Spleen (tissue), 7 donors: ENCODE measurements at regions not wholly inside any gene's neighbourhood (a gene's known extent, or its start where the extent isn't known, plus 50 kb on each side); places are given as distances from the start of the nearest gene placed in this dataset.

Source experiments
- POLR2A ChIP-seq, 3 donors: fragments of 450-650 bp; IDR thresholded peaks; one replicate each; pipeline ENCODE4 v1.5.1; 2017; ENCODE audit warnings: antibody characterized with exemption in 3 of 3, mild to moderate bottlenecking in 1 of 3
- TF ChIP-seq, protein P1 (sequence below), 11 experiments: fragments of 200-600 bp in 7 of 11; fragments of 450-650 bp in 4 of 11; sonication (generic) in 4 of 11; IDR thresholded peaks in 8 of 11; conservative IDR thresholded peaks in 3 of 11; 1 replicate in 7 of 11; 2 replicates in 4 of 11; pipeline versions ENCODE4 v1.4.0 to v1.8.0; 2016 to 2021; ENCODE audit warnings: antibody characterized with exemption in 11 of 11, inconsistent platforms in 4 of 11, mild to moderate bottlenecking in 1 of 11
- donor health status: DM: no; HTN: no; CAD: no; lungs with moderate emphysema.
- donor health status: DM: no; HTN: no; CAD: no.
- donor health status: DM: no; HTN: no; CAD: no.

DNA sequence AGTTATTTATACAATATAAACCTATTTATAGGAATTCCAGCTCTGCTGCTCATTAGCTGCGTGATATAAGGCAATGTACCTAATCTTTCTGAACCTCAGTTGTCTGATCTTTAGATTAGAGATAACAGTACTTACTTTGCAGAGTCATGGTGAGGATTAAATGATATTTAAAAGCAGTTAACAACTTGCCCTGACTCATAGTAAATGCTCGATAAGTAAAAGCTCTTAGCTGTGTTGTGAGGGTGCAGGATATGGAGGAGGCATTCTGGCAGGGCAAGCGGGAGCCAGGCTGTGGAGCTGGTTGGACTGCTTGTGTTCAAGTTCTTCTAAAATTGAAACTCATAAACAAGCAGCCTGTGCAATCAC is 140.0 kb upstream of the PRICKLE1 start:
- TF ChIP-seq POLR2A (IDR thresholded peaks at IDR 0.05): no peak
- TF ChIP-seq, protein P1, sequence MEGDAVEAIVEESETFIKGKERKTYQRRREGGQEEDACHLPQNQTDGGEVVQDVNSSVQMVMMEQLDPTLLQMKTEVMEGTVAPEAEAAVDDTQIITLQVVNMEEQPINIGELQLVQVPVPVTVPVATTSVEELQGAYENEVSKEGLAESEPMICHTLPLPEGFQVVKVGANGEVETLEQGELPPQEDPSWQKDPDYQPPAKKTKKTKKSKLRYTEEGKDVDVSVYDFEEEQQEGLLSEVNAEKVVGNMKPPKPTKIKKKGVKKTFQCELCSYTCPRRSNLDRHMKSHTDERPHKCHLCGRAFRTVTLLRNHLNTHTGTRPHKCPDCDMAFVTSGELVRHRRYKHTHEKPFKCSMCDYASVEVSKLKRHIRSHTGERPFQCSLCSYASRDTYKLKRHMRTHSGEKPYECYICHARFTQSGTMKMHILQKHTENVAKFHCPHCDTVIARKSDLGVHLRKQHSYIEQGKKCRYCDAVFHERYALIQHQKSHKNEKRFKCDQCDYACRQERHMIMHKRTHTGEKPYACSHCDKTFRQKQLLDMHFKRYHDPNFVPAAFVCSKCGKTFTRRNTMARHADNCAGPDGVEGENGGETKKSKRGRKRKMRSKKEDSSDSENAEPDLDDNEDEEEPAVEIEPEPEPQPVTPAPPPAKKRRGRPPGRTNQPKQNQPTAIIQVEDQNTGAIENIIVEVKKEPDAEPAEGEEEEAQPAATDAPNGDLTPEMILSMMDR (IDR thresholded peaks at IDR 0.05 in 8 of 11, conservative IDR thresholded peaks at IDR 0.05 in 3 of 11): no peak
